Stimulated activated CD4-positive, alpha-beta T cell treated with anti-CD3 and anti-CD28 coated beads, Interleukin-4, amount 100 ng/mL, for 24 hours (primary cell): ENCODE measurements at regions not wholly inside any gene's neighbourhood (a gene's known extent, or its start where the extent isn't known, plus 50 kb on each side); places are given as distances from the start of the nearest gene placed in this dataset.
"Not testable (repeated sequence)": the region's sequence is repeated elsewhere in the genome, so short reads cannot be mapped to it uniquely, and the experiment has no call there.

Experiments used
- DNase-seq: peaks from one replicate; pipeline ENCODE4 v3.0.0-alpha.2; 2020

DNA sequence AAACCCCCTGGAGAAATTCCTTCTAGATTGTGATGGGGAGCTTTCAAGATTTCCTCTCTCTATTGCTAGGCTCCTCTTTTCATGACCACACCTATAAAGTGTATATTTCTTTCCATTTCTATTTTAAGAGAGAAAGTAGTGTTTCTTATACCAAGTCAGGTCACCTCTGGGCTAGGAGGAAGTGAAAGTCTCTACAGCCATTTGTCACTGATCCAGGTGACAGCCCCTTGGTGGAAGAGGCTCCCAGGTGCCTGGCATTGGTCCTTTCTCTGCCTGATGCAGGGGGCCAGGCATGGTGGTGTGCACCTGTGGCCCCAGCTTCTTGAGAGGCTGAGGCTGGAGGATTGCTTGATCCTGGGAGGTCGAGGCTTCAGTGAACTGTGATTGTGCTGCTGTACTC is 64.7 kb downstream of the DHCR7 start:
- no peak for DNase-seq

GRCh38 chr11:71381781-71382505 is 66.2 kb downstream of the DHCR7 start:
- DNase-seq, result no peak

DNA sequence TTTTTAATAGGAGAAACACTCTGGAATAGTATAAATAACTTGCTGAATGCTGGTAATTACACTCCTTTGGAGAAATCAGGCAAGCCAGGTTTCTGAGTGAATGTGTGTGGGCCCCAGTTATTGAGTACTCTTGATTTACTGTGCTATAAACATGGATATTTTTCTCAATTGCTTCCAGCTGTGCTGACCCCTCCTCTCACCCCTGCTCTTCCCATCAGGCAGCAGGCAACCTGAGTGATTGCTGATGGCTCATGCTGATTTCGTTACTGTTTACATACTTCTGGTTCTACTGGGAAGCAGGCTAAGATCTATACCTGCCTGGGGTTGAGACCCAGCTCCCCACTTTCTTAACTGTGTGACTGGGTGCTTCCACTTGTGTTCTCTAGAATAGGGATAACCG is 68.5 kb downstream of the DHCR7 start:
- DNase-seq, result no peak

DNA sequence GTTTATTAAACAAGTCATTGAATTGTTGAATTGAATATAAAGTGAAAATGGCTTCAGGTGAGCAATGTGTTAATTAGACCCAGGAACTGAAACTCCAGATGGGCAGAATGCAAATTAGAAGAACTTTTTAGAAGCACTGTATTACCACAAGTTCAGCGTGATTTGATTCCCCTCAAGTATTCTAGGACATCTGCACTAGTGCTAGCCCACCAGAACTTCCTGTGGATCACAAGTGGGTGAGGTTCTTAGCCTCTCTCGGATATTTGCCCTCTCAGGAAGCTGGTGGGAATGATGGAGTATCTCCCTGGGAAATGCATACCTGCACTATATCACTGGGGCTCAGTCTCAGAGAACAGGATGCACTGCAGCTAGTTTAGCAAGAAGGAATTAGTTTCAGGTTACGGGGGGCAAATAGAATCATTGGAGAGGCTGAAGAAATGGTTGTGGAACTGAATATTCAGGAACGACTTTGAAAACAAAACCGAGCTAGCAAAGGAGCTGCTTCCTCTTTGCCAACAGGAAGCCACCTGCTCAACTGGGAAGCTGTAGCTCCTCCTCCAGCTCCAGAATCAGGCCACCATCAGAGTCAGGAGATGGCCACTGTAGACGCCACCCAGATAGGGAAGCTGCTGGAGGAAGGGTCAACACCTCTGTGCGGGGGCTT is 74.3 kb downstream of the DHCR7 start:
- DNase-seq, result no peak

GRCh38 chr11:71372693-71373657 is 75.2 kb downstream of the DHCR7 start:
- DNase-seq, result no peak

DNA sequence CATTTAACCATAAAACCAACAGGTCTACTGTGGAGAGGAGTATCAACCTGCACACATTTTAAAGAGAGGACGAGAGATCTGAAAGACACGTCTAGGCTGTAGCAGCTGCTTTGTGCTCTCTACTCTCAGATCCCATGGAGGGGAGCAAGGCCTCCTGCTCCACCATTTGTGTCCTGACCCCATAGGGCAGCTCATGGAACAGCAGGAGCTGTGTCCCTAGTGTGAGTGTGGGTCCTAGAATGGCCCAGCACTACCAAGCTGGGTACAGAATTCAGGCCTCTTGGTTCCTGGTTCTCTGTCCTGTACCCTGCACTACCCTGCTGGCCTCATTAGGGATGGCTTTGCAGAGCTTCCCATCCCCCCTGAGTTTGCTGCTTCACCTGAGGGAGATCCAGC is 76.5 kb downstream of the DHCR7 start:
- no peak for DNase-seq

- DNase-seq, result no peak
Observed at GRCh38 chr11:71370895-71371673, 77.1 kb downstream of the DHCR7 start.

GRCh38 chr11:71370020-71370747 is 78.0 kb downstream of the DHCR7 start:
- no peak for DNase-seq

DNA sequence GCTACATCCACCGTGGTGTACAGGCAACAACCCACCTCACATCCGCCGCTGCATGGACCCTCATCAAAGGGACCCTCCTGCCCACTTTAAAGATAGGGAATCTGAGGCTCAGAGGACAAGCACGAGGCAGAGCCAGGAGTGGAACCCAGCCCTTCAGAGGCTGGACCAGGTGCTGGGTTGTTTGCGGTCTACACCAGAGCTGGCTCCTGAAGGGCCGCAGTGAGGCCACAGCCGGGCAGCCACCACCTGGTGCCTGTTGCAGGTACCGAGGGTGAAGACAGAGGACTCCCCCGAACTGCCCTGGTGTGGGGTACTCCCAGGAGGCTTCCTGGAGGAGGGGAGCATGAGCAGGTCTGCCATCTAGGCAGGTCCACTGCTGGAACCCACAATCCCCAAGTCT is 78.8 kb downstream of the DHCR7 start:
- DNase-seq, result no peak

DNA sequence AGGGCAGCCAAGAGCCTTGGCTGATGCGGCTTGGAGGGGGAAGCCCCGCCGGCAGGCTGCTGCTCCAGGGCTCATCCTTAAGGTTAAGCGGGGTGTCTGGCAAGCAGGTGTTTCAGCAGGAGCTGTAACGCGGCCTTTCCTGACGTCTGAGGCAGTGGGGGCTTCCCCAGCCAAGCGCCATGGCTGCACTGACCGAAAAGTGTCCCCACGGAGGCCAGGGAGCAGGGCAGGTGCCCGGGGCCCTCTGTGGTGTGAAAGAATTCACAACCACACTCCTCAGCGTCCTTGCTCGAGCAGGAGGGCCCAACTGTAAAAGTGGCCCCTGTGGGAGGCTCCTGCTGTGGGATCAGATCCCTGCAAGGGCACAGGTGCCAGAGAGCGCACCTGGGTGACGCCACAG is 79.2 kb downstream of the DHCR7 start:
- DNase-seq, result no peak

DNA sequence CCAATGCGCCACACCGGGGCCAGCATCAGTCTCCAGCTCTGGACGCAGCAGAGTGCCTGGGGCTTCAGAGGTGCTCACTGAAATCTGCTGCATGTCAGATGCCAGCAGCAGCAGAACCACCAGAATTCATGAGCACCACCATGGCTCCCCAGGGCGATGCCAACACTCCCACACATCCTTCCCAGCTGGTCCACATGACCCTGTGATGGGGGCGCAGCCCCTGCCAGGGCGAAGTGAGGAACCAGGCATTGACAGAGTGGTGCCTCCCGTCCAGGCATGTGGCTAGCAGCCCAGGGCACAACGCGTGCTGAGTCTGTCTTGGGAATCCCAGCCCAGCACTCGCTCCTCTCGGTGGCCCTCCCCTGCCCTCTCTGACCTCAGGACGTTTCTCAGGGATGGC is 80.4 kb downstream of the DHCR7 start:
- no peak for DNase-seq

DNA sequence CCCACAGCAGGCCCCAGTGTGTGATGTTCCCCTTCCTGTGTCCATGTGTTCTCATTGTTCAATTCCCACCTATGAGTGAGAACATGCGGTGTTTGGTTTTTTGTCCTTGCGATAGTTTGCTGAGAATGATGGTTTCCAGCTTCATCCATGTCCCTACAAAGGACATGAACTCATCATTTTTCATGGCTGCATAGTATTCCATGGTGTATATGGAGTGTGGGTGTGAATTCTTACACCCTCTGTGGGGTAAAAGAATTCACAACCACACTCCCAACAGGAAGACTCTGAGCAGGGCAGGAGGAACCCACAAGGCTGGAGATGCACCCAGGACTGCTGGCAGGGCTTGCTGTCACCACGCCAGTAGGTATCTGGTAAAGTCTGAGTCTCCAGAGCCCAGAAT is 80.9 kb downstream of the DHCR7 start:
- not testable (repeated sequence) for DNase-seq

DNA sequence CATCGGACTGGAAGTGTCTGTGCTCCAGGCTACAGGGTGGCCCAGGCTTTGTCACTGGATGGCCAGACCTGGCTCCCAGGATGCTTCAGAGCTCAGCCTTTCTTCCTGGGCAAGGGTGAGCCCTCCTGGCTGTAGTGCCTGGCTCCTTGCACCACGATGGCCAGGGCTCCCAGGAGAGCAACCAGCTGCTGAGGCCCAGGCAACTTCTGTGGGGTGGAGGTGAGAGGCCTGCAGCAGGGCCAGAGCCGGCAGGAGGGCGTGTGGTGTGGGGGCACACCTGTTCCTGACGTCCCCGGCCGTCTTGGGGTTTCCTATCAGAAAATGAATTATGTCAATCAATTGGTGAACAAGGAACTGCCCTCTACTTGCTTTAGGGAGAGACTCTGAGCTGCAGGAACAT is 82.1 kb downstream of the DHCR7 start:
- no peak for DNase-seq

- DNase-seq, result no peak
Observed at GRCh38 chr11:71365626-71366025, 82.6 kb downstream of the DHCR7 start.

DNA sequence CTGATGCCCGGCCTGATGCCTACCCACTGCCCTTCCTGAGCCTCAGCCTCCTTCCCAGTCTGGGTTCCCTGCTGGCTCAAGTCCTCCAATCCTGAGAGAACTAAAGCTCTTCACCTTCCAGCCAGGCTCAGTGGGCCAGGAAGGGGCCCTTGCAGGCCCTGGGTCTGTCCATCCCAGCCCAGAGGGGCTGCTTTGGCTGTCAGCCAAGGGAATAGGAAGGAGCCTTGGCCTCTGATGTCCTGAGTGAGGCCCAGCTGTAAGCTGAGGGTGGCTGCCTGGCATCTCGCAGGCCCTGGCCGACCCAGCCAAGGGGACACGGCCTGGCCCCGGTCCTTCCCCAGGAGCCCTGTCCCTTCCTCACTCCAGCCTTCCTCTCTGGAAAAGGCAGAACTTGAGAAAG is 83.4 kb downstream of the DHCR7 start:
- DNase-seq, result no peak

GRCh38 chr11:71364176-71364671 is 84.0 kb downstream of the DHCR7 start:
- DNase-seq, result no peak

DNA sequence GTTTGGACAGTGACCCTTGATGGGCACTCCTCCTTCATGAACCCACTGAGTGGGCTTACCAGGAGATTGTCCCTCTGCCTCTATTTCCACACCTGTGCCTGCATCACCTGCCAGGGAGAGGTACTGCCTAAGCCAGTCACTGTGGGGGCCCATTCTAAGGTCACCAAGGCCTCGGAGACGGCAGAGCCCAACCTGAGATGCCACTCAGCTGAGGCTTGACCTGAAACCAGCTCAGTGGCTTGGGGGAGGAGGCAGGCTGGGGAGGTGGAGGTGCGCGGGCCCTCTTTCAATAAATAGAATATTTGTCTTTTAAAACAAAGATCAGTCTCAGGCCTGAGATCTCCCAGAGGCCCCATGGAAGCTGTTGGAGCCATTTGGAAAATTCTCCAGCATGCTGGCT is 84.5 kb downstream of the DHCR7 start:
- no peak for DNase-seq

GRCh38 chr11:71358963-71359567 is 89.1 kb downstream of the DHCR7 start:
- no peak for DNase-seq

GRCh38 chr11:71358122-71358728 is 90.0 kb downstream of the DHCR7 start:
- DNase-seq, result no peak

DNA sequence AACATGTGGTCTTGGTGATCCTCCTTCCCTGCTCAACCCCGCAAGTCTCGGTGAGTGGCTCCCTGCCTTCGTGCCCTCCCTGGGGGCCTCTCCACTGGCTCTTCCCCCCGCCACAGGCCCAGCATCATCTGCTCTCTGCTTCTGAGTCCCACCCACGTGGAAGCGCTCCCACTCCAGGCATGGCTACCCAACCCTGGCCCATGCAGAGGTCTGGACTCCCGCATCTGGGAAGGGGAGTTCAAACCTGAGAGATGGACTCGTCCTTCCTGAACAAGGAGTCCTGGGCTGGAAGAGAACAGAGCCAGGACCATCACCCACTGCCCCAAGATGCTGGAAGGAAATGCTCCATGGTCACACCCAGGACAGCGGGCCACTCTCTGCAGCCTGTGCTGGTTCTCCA is 90.8 kb downstream of the DHCR7 start:
- DNase-seq, result no peak

DNA sequence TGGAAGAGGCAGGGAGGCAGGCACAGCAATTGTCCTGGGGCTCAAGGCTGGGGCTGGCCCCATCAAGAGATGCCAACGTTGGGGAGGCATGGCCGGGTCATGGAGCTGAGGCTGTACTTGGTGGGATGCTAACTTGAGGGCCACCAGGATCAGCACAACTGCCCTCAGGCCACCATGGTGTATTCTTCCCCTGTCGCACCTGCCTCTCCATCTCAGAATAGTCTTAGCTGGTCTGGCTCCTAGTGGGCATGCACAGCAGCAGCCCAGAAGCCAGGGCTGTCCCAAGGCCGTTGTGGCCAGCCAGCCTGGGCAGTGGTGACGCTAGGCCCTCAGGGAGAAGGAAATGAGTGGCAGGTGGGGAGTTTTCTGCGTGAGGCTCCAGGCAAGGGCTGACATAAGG is 91.3 kb downstream of the DHCR7 start:
- no peak for DNase-seq
